ENCODE measurements at regions not wholly inside any gene's neighbourhood (a gene's known extent, or its start where the extent isn't known, plus 50 kb on each side); places are given as distances from the start of the nearest gene placed in this dataset.

GRCh38 chr22:47610764-47611163 is 848.3 kb downstream of the TBC1D22A start:
- no peak overlapping the region for H3K4me3 ChIP-seq (ENCODE audit: low read length, poor library complexity, severe bottlenecking)
- no peaks in the 10 kb centered on the region for H3K36me3 ChIP-seq (ENCODE audit: insufficient read depth, low read length)
- H3K9me2 ChIP-seq (replicated peaks; ENCODE audit: low read depth, low read length), result no peaks in the 10 kb centered on the region
- no peaks in the 10 kb centered on the region for H3K27me3 ChIP-seq (ENCODE audit: insufficient read depth, low read length, poor library complexity, severe bottlenecking)
- no peaks in the 10 kb centered on the region for H3K79me2 ChIP-seq (ENCODE audit: insufficient read depth, low read length)
- no peaks in the 10 kb centered on the region for H3K4me1 ChIP-seq (ENCODE audit: insufficient read depth, low read length, poor library complexity, severe bottlenecking)
- peaks cover 8% of the 10 kb centered on the region; the same call in 1 of the 2 replicates for H3K9me3 ChIP-seq (ENCODE audit: insufficient read depth, low read depth, low read length)
- no peak for TF ChIP-seq EZH2phosphoT487 (IDR thresholded peaks at IDR 0.05; ENCODE audit: borderline replicate concordance)
- TF ChIP-seq, protein P1, sequence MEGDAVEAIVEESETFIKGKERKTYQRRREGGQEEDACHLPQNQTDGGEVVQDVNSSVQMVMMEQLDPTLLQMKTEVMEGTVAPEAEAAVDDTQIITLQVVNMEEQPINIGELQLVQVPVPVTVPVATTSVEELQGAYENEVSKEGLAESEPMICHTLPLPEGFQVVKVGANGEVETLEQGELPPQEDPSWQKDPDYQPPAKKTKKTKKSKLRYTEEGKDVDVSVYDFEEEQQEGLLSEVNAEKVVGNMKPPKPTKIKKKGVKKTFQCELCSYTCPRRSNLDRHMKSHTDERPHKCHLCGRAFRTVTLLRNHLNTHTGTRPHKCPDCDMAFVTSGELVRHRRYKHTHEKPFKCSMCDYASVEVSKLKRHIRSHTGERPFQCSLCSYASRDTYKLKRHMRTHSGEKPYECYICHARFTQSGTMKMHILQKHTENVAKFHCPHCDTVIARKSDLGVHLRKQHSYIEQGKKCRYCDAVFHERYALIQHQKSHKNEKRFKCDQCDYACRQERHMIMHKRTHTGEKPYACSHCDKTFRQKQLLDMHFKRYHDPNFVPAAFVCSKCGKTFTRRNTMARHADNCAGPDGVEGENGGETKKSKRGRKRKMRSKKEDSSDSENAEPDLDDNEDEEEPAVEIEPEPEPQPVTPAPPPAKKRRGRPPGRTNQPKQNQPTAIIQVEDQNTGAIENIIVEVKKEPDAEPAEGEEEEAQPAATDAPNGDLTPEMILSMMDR (conservative IDR thresholded peaks at IDR 0.05; ENCODE audit: low read length), result no peak
- no peak overlapping the region for H3K4me2 ChIP-seq (ENCODE audit: low read depth, low read length, poor library complexity, severe bottlenecking)
- no peaks in the 10 kb centered on the region for H4K20me1 ChIP-seq (ENCODE audit: insufficient read depth, low read length, poor library complexity, severe bottlenecking)
- no peaks in the 10 kb centered on the region for H3F3A ChIP-seq (ENCODE audit: low read depth)
- H2AFZ ChIP-seq (ENCODE audit: low read length), result no peak overlapping the region
- H3K9ac ChIP-seq (ENCODE audit: low read depth, low read length, poor library complexity, severe bottlenecking), result no peak overlapping the region

DNA sequence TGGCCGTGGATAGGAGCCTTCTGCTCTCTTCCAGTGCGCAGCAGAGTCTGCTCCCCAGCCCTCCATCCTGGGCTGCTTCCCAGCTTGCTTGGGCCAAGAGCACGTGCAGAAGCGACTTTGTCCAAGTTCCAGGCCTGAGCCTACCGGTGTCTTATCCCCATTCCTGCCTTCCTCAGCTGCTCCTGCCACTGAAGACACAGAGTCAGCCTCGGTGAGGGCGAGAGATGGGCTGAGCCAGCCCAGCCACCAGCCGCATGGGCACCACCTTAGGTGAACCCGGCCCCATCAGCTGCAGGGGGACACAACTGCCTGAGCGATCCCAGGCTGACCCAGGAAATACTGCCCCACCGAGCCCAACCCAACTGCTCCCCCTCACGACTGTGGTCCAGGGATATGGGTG is 847.8 kb downstream of the TBC1D22A start:
- Histone ChIP-seq H3K4me2 (ENCODE audit: low read depth, low read length, poor library complexity, severe bottlenecking) (no peak overlapping the region), H4K20me1 (ENCODE audit: insufficient read depth, low read length, poor library complexity, severe bottlenecking) (no peaks in the 10 kb centered on the region), H3K27me3 (ENCODE audit: insufficient read depth, low read length, poor library complexity, severe bottlenecking) (no peaks in the 10 kb centered on the region), H3K9me2 (replicated peaks; ENCODE audit: low read depth, low read length) (no peaks in the 10 kb centered on the region), H3K4me3 (ENCODE audit: low read length, poor library complexity, severe bottlenecking) (no peak overlapping the region), H3K9me3 (ENCODE audit: insufficient read depth, low read depth, low read length) (peaks cover 8% of the 10 kb centered on the region; the same call in 1 of the 2 replicates), H3K79me2 (ENCODE audit: insufficient read depth, low read length) (no peaks in the 10 kb centered on the region), H3K4me1 (ENCODE audit: insufficient read depth, low read length, poor library complexity, severe bottlenecking) (no peaks in the 10 kb centered on the region), H2AFZ (ENCODE audit: low read length) (no peak overlapping the region), H3K36me3 (ENCODE audit: insufficient read depth, low read length) (no peaks in the 10 kb centered on the region), H3F3A (ENCODE audit: low read depth) (no peaks in the 10 kb centered on the region), H3K9ac (ENCODE audit: low read depth, low read length, poor library complexity, severe bottlenecking) (no peak overlapping the region)
- TF ChIP-seq EZH2phosphoT487 (IDR thresholded peaks at IDR 0.05; ENCODE audit: borderline replicate concordance), result no peak
- TF ChIP-seq, protein P1 (conservative IDR thresholded peaks at IDR 0.05; ENCODE audit: low read length), result no peak

DNA sequence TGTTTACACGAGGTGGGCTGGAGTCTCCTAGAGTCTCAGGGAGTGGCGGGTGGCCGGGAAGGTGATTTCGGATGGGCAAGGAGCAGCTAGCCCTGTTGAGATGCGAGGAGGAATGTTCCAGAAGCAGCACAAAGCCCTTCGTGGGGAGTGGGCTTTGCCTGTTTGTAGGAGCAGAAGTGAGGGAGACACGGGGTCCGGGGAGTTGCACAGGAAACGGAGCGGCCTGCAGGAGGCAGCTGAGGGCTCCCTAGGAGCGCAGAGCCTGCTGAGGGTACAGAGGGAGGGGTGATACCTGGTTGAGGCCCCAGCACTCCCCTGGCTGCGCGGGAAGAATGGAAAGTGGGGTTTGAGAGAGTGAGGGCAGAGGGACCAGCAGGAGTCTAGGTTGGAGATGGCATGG is 847.2 kb downstream of the TBC1D22A start:
- Histone ChIP-seq H3K9me2 (replicated peaks; ENCODE audit: low read depth, low read length) (no peaks in the 10 kb centered on the region), H3K4me3 (ENCODE audit: low read length, poor library complexity, severe bottlenecking) (no peak overlapping the region), H3K4me2 (ENCODE audit: low read depth, low read length, poor library complexity, severe bottlenecking) (no peak overlapping the region), H3K79me2 (ENCODE audit: insufficient read depth, low read length) (no peaks in the 10 kb centered on the region), H4K20me1 (ENCODE audit: insufficient read depth, low read length, poor library complexity, severe bottlenecking) (no peaks in the 10 kb centered on the region), H2AFZ (ENCODE audit: low read length) (no peak overlapping the region), H3K9me3 (ENCODE audit: insufficient read depth, low read depth, low read length) (peaks cover 8% of the 10 kb centered on the region; the same call in 1 of the 2 replicates), H3K27me3 (ENCODE audit: insufficient read depth, low read length, poor library complexity, severe bottlenecking) (no peaks in the 10 kb centered on the region), H3K9ac (ENCODE audit: low read depth, low read length, poor library complexity, severe bottlenecking) (no peak overlapping the region), H3K36me3 (ENCODE audit: insufficient read depth, low read length) (no peaks in the 10 kb centered on the region), H3F3A (ENCODE audit: low read depth) (no peaks in the 10 kb centered on the region), H3K4me1 (ENCODE audit: insufficient read depth, low read length, poor library complexity, severe bottlenecking) (no peaks in the 10 kb centered on the region)
- TF ChIP-seq, protein P1 (conservative IDR thresholded peaks at IDR 0.05; ENCODE audit: low read length), result no peak
- TF ChIP-seq EZH2phosphoT487 (IDR thresholded peaks at IDR 0.05; ENCODE audit: borderline replicate concordance), result no peak
